ENCODE measurements at regions not wholly inside any gene's neighbourhood (a gene's known extent, or its start where the extent isn't known, plus 50 kb on each side); places are given as distances from the start of the nearest gene placed in this dataset.

GRCh38 chr2:30336084-30336483 lies 104.8 kb downstream of the LBH start:
- TF ChIP-seq NR3C1 (IDR thresholded peaks at IDR 0.05): no peak
- TF ChIP-seq ELK1 (IDR thresholded peaks at IDR 0.05; ENCODE audit: low read depth, low read length): no peak
- TF ChIP-seq, protein P1, sequence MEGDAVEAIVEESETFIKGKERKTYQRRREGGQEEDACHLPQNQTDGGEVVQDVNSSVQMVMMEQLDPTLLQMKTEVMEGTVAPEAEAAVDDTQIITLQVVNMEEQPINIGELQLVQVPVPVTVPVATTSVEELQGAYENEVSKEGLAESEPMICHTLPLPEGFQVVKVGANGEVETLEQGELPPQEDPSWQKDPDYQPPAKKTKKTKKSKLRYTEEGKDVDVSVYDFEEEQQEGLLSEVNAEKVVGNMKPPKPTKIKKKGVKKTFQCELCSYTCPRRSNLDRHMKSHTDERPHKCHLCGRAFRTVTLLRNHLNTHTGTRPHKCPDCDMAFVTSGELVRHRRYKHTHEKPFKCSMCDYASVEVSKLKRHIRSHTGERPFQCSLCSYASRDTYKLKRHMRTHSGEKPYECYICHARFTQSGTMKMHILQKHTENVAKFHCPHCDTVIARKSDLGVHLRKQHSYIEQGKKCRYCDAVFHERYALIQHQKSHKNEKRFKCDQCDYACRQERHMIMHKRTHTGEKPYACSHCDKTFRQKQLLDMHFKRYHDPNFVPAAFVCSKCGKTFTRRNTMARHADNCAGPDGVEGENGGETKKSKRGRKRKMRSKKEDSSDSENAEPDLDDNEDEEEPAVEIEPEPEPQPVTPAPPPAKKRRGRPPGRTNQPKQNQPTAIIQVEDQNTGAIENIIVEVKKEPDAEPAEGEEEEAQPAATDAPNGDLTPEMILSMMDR (IDR thresholded peaks at IDR 0.05): no peak
- no peak for TF ChIP-seq POLR2A (IDR thresholded peaks at IDR 0.05; ENCODE audit: low read length)
